Esophagus squamous epithelium (tissue), 5 donors: ENCODE measurements at regions not wholly inside any gene's neighbourhood (a gene's known extent, or its start where the extent isn't known, plus 50 kb on each side); places are given as distances from the start of the nearest gene placed in this dataset.

ENCODE experiments used
- DNase-seq: peaks from one replicate; lab custom pipeline; 2025; lab: John Stamatoyannopoulos, UW
- H3K27ac ChIP-seq, 4 donors: fragments of 200-600 bp; sonication (generic); one replicate each; pipeline ENCODE4 v1.5.1; 2016 to 2019; ENCODE audit warnings: mild to moderate bottlenecking in 1 of 4
- H3K27me3 ChIP-seq, 4 donors: fragments of 200-600 bp; sonication (generic); 1 replicate in 3 of 4; 2 replicates in 1 of 4; pipeline versions ENCODE4 v1.5.1 to v1.6.0; 2017 to 2021; ENCODE audit warnings: antibody characterized with exemption in 1 of 4
- H3K36me3 ChIP-seq, 3 donors: fragments of 200-600 bp; sonication (generic); one replicate each; pipeline ENCODE4 v1.5.1; 2016 to 2019
- H3K4me1 ChIP-seq, 3 donors: fragments of 200-600 bp; sonication (generic); one replicate each; pipeline ENCODE4 v1.5.1; 2017 to 2019
- H3K4me3 ChIP-seq, 4 donors: fragments of 200-600 bp; sonication (generic); 1 replicate in 3 of 4; 2 replicates in 1 of 4; pipeline ENCODE4 v1.5.1; 2016 to 2019; ENCODE audit warnings: mild to moderate bottlenecking in 2 of 4, moderate library complexity in 1 of 4
- H3K9me3 ChIP-seq, 3 donors: fragments of 200-600 bp; sonication (generic); one replicate each; pipeline ENCODE4 v1.5.1; 2016 to 2019
- POLR2A ChIP-seq, 4 donors: fragments of 450-650 bp; IDR thresholded peaks; one replicate each; pipeline ENCODE4 v1.6.1; 2017; ENCODE audit warnings: antibody characterized with exemption in 4 of 4, mild to moderate bottlenecking in 4 of 4, moderate library complexity in 3 of 4
- WGBS, 2 donors: methylation state at CpG; one replicate each; pipeline ENCODE4 v1.1.5; 2018; 5-methylcytosine and 5-hydroxymethylcytosine counted together
- intact Hi-C: fragments of 100-400 bp; cut with DNase I; formaldehyde crosslinking; loops from one replicate; pipeline ENCODE4 v1.15.0; 2022
- TF ChIP-seq, protein P1 (sequence below), 6 experiments: fragments of 450-650 bp in 4 of 6; fragments of 200-600 bp in 2 of 6; sonication (generic) in 2 of 6; IDR thresholded peaks; one replicate each; pipeline ENCODE4 v1.5.1; 2016 to 2019; ENCODE audit warnings: antibody characterized with exemption in 6 of 6, mild to moderate bottlenecking in 4 of 6, moderate library complexity in 4 of 6
- donor health status: DM: yes; HTN: yes; CAD: no.

GRCh38 chr6:91483415-91484105 is 896.7 kb upstream of the MAP3K7 start:
- DNase-seq = no peak
- Histone ChIP-seq H3K27ac (no peak overlapping the region), H3K4me3 (no peak overlapping the region), H3K4me1 (no peaks in the 10 kb centered on the region), H3K36me3 (no peaks in the 10 kb centered on the region), H3K9me3 (no peaks in the 10 kb centered on the region), H3K27me3 (no peaks in the 10 kb centered on the region)
- WGBS, 2 donors = 39 to 53% methylated on average over 6 of the region's 6 CpGs
- intact Hi-C loops = no loop called here
- no peak for TF ChIP-seq POLR2A (IDR thresholded peaks at IDR 0.05)
- TF ChIP-seq, protein P1, sequence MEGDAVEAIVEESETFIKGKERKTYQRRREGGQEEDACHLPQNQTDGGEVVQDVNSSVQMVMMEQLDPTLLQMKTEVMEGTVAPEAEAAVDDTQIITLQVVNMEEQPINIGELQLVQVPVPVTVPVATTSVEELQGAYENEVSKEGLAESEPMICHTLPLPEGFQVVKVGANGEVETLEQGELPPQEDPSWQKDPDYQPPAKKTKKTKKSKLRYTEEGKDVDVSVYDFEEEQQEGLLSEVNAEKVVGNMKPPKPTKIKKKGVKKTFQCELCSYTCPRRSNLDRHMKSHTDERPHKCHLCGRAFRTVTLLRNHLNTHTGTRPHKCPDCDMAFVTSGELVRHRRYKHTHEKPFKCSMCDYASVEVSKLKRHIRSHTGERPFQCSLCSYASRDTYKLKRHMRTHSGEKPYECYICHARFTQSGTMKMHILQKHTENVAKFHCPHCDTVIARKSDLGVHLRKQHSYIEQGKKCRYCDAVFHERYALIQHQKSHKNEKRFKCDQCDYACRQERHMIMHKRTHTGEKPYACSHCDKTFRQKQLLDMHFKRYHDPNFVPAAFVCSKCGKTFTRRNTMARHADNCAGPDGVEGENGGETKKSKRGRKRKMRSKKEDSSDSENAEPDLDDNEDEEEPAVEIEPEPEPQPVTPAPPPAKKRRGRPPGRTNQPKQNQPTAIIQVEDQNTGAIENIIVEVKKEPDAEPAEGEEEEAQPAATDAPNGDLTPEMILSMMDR (IDR thresholded peaks at IDR 0.05) = no peak

DNA sequence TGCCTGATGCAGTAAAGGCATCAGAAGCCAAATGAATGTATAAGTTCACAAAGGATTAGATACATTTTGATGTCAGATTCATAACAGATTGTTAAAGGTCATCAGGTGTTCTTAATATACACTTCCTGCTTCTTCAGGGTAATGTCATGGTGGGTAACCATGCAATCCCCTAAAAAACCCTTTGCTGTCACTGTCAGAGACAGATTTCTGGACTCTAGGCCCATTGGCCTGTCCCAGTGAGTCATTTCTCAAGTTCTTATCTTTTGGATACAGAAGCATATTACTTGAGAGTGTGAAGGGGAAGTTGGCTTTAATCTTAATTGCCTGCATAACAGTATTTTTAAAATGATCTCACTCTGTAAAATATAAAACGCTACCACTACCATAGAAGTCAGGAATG is 895.6 kb upstream of the MAP3K7 start:
- H3K27me3 ChIP-seq = no peaks in the 10 kb centered on the region
- WGBS, 2 donors = 33 to 43% methylated on average over 1 of the region's 1 CpG
- H3K36me3 ChIP-seq = no peaks in the 10 kb centered on the region
- intact Hi-C loops = no loop called here
- TF ChIP-seq, protein P1 (IDR thresholded peaks at IDR 0.05) = no peak
- TF ChIP-seq POLR2A (IDR thresholded peaks at IDR 0.05) = no peak
- H3K27ac ChIP-seq = no peak overlapping the region
- DNase-seq = no peak
- no peaks in the 10 kb centered on the region for H3K4me1 ChIP-seq
- no peak overlapping the region for H3K4me3 ChIP-seq
- H3K9me3 ChIP-seq = no peaks in the 10 kb centered on the region

- no peak for DNase-seq
- no peaks in the 10 kb centered on the region for H3K36me3 ChIP-seq
- peaks cover 0 to 8% (median 4%) of the 10 kb centered on the region in 3 donors for H3K4me1 ChIP-seq
- TF ChIP-seq POLR2A (IDR thresholded peaks at IDR 0.05) = no peak
- TF ChIP-seq, protein P1 (IDR thresholded peaks at IDR 0.05) = no peak
- no peak overlapping the region for H3K4me3 ChIP-seq
- H3K27me3 ChIP-seq = no peaks in the 10 kb centered on the region
- H3K9me3 ChIP-seq = no peaks in the 10 kb centered on the region
- 27 to 60% methylated on average over 1 of the region's 1 CpG for WGBS, 2 donors
- intact Hi-C loops = no loop called here
- no peak overlapping the region for H3K27ac ChIP-seq
Observed at GRCh38 chr6:91480402-91480801, 893.5 kb upstream of the MAP3K7 start.

DNA sequence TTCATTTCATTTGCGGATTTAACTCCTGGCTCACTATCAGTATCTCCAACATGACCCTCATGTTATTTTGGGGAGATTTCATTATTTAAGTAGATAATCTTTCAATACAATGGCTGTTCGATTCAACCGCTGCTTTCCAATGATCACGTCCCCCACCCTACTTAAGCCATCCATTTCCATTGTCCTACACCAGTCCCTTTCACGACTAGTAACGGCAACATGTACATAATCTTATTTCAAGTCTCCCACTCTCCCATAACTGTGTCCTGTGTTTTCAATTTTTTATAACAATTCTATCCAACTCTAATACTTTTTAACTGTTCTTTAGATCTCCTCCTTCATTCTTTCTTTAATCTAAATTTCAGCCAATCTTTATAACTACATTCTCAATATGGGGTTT is 890.8 kb upstream of the MAP3K7 start:
- WGBS, 2 donors = 91 to 95% methylated on average over 6 of the region's 6 CpGs
- no peaks in the 10 kb centered on the region for H3K9me3 ChIP-seq
- TF ChIP-seq POLR2A (IDR thresholded peaks at IDR 0.05) = no peak
- TF ChIP-seq, protein P1 (IDR thresholded peaks at IDR 0.05) = no peak
- DNase-seq = no peak
- peaks cover 0 to 8% (median 5%) of the 10 kb centered on the region in 3 donors for H3K4me1 ChIP-seq
- H3K36me3 ChIP-seq = no peaks in the 10 kb centered on the region
- intact Hi-C loops = no loop called here
- H3K27ac ChIP-seq = no peak overlapping the region
- no peak overlapping the region for H3K4me3 ChIP-seq
- no peaks in the 10 kb centered on the region for H3K27me3 ChIP-seq

DNA sequence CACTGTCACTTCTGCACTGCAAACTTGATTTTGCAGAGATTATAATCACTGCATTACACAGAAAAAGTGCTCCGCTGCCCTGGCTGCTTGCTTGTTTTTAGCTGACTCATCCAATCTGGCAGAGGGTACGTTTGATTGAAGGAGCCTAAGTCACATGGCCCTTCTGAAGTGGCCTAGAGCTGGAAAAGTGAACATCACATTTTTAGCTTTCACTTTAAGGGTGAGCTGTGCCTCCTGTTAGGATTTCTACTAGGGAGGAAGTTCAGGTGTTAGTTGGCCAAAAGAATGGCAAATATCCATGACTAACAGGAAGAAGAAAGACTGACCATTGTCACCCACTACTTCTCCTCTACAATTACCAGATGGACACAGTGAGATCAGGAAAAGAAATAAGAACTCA is 889.1 kb upstream of the MAP3K7 start:
- 4 to 17% methylated on average over 2 of the region's 2 CpGs for WGBS, 2 donors

More for the DNA sequence above, 889.1 kb upstream of the MAP3K7 start:
- TF ChIP-seq POLR2A (IDR thresholded peaks at IDR 0.05) = no peak
- TF ChIP-seq, protein P1 (IDR thresholded peaks at IDR 0.05) = no peak
- Histone ChIP-seq H3K4me1 (peaks cover 0 to 8% (median 5%) of the 10 kb centered on the region in 3 donors), H3K36me3 (no peaks in the 10 kb centered on the region), H3K9me3 (no peaks in the 10 kb centered on the region), H3K27me3 (no peaks in the 10 kb centered on the region), H3K27ac (no peak overlapping the region), H3K4me3 (no peak overlapping the region)
- no peak for DNase-seq
- intact Hi-C loops = no loop called here
